GM12878 (cell line): ENCODE measurements at regions not wholly inside any gene's neighbourhood (a gene's known extent, or its start where the extent isn't known, plus 50 kb on each side); places are given as distances from the start of the nearest gene placed in this dataset.

Experiments used
- ATAC-seq: fragments of 200-7000 bp; cut with Tn5 transposase; 3 replicates; pipeline ENCODE4 v1.9.1; 2020; ENCODE audit warnings: mild to moderate bottlenecking, moderate library complexity
- BruUV-seq: library from RNA; stranded (reverse); fragments of 400-500 nt; replicated peaks from 2 replicates; lab custom pipeline; 2021; lab: Mats Ljungman, UMichigan
- CTCF ChIA-PET: fragments of 300-600 bp; sonication (Branson Sonifier 250); formaldehyde crosslinking; extraction: SDS; loops from one replicate; lab custom pipeline; 2021; ENCODE audit warnings: inconsistent platforms; lab: Yijun Ruan, JAX
- POLR2A ChIA-PET: fragments of 350-600 bp; formaldehyde crosslinking; extraction: SDS; loops from one replicate; lab custom pipeline; 2021; ENCODE audit warnings: inconsistent platforms; lab: Charles Lee
- RAD21 ChIA-PET: fragments of 300-600 bp; sonication (Branson Sonifier 250); formaldehyde crosslinking; loops from one replicate; lab custom pipeline; 2023; ENCODE audit warnings: antibody characterized with exemption; ENCODE audit not compliant: unreplicated experiment; lab: Charles Lee
- SMC1A ChIA-PET: fragments of 300-600 bp; sonication (Branson Sonifier 250); formaldehyde crosslinking; loops from one replicate; lab custom pipeline; 2023; ENCODE audit not compliant: unreplicated experiment, uncharacterized antibody; lab: Charles Lee
- DNase-seq: peaks from one replicate; pipeline ENCODE4 v3.0.0-alpha.2; 2011; ENCODE audit warnings: low read depth, low spot score
- FAIRE-seq: peaks from 3 replicates; lab custom pipeline; 2011; peaks lifted over from hg19 to GRCh38; lab: Jason Lieb, UNC
- H2AFZ ChIP-seq: 2 replicates; pipeline ENCODE4 v1.6.0; 2011; ENCODE audit warnings: low read depth, low read length, control low read depth; ENCODE audit not compliant: control insufficient read depth
- H3K27ac ChIP-seq: 2 replicates; pipeline ENCODE4 v1.5.1; 2011; ENCODE audit warnings: control low read depth; ENCODE audit not compliant: control insufficient read depth, insufficient read depth
- H3K27me3 ChIP-seq, 2 experiments: replicated peaks in 1 of 2; 2 replicates each; pipeline versions ENCODE4 v1.6.0 to v1.6.1; 2011; ENCODE audit warnings: low read length in 1 of 2; ENCODE audit not compliant: control insufficient read depth in 2 of 2, insufficient read depth in 2 of 2
- H3K36me3 ChIP-seq, 2 experiments: 2 replicates each; pipeline ENCODE4 v1.5.1; 2011; ENCODE audit warnings: low read length in 1 of 2; ENCODE audit not compliant: control insufficient read depth in 2 of 2, insufficient read depth in 2 of 2
- H3K4me1 ChIP-seq: 2 replicates; pipeline ENCODE4 v1.6.1; 2011; ENCODE audit warnings: mild to moderate bottlenecking, low read length, moderate library complexity, mixed read lengths; ENCODE audit not compliant: control insufficient read depth, insufficient read depth
- H3K4me2 ChIP-seq: 2 replicates; pipeline ENCODE4 v1.6.0; 2011; ENCODE audit warnings: control low read depth; ENCODE audit not compliant: control insufficient read depth, insufficient read depth
- H3K4me3 ChIP-seq: fragments of 200-600 bp; sonication (generic); 2 replicates; pipeline ENCODE4 v1.5.1; 2016
- H3K79me2 ChIP-seq: 2 replicates; pipeline ENCODE4 v1.6.0; 2011; ENCODE audit warnings: low read length; ENCODE audit not compliant: control insufficient read depth, insufficient read depth
- H3K9ac ChIP-seq: 2 replicates; pipeline ENCODE4 v1.8.0; 2011; ENCODE audit warnings: low read length, control low read depth, mixed read lengths; ENCODE audit not compliant: control insufficient read depth, insufficient read depth
- H3K9me3 ChIP-seq: replicated peaks from 3 replicates; pipeline ENCODE4 v1.5.1; 2011; ENCODE audit warnings: mild to moderate bottlenecking, low read length; ENCODE audit not compliant: control insufficient read depth, insufficient read depth
- H4K20me1 ChIP-seq: 2 replicates; pipeline ENCODE4 v1.6.0; 2011; ENCODE audit not compliant: control insufficient read depth, insufficient read depth
- CBFB ChIP-seq: IDR thresholded peaks from 2 replicates; pipeline ENCODE4 v1.6.1; 2016; ENCODE audit warnings: antibody characterized with exemption, low read depth
- FOXM1 ChIP-seq: IDR thresholded peaks from 2 replicates; pipeline ENCODE4 v1.6.1; 2012; ENCODE audit warnings: low read depth, mild to moderate bottlenecking, inconsistent platforms, low read length, moderate library complexity
- IRF3 ChIP-seq: fragments of 450-650 bp; IDR thresholded peaks from 2 replicates; pipeline ENCODE4 v1.6.1; 2014; ENCODE audit warnings: mild to moderate bottlenecking
- MTA3 ChIP-seq: IDR thresholded peaks from 2 replicates; pipeline ENCODE4 v1.6.1; 2012; ENCODE audit warnings: low read length, inconsistent platforms, borderline replicate concordance
- MYB ChIP-seq: fragments of 150-350 bp; IDR thresholded peaks from 2 replicates; pipeline ENCODE4 v1.6.1; 2014; ENCODE audit warnings: mild to moderate bottlenecking, low read depth, low read length, borderline replicate concordance
- MYC ChIP-seq: IDR thresholded peaks from 2 replicates; pipeline ENCODE4 v1.6.1; 2011; ENCODE audit warnings: mild to moderate bottlenecking, low read length, moderate library complexity, inconsistent platforms; ENCODE audit not compliant: insufficient read depth, insufficient replicate concordance, insufficient read length, severe bottlenecking
- NFXL1 ChIP-seq: fragments of 450-650 bp; IDR thresholded peaks from 2 replicates; pipeline ENCODE4 v1.6.1; 2017; ENCODE audit warnings: antibody characterized with exemption, mild to moderate bottlenecking, borderline replicate concordance
- POLR2A ChIP-seq: IDR thresholded peaks from 2 replicates; pipeline ENCODE4 v1.6.1; 2011; ENCODE audit warnings: low read depth, mild to moderate bottlenecking, low read length
- RB1 ChIP-seq: fragments of 450-650 bp; formaldehyde crosslinking; IDR thresholded peaks from 2 replicates; pipeline ENCODE4 v1.6.1; 2017; ENCODE audit warnings: mild to moderate bottlenecking, borderline replicate concordance
- RUNX3 ChIP-seq: IDR thresholded peaks from 2 replicates; pipeline ENCODE4 v1.6.1; 2012; ENCODE audit warnings: low read length, inconsistent platforms
- SIX5 ChIP-seq: IDR thresholded peaks from 2 replicates; pipeline ENCODE4 v1.6.1; 2011; ENCODE audit warnings: mild to moderate bottlenecking, low read depth, low read length, moderate library complexity; ENCODE audit not compliant: severe bottlenecking
- SKIL ChIP-seq: fragments of 450-650 bp; IDR thresholded peaks from 2 replicates; pipeline ENCODE4 v1.6.1; 2017; ENCODE audit warnings: mild to moderate bottlenecking, low read depth, inconsistent platforms; ENCODE audit not compliant: poor library complexity, severe bottlenecking
- TARDBP ChIP-seq: IDR thresholded peaks from 2 replicates; pipeline ENCODE4 v1.6.1; 2016; ENCODE audit warnings: borderline replicate concordance
- USF1 ChIP-seq: IDR thresholded peaks from 2 replicates; pipeline ENCODE4 v1.6.1; 2011; ENCODE audit warnings: borderline replicate concordance, low read depth, mild to moderate bottlenecking, moderate library complexity, mixed read lengths, low read length; ENCODE audit not compliant: insufficient read depth; ENCODE audit errors: extremely low read length
- WGBS: methylation state at CpG from one replicate; pipeline ENCODE4 v1.1.6; 2016; ENCODE audit warnings: low lambda C conversion rate; ENCODE audit not compliant: insufficient replicate concordance, insufficient coverage; ENCODE audit errors: missing lambda C conversion rate; 5-methylcytosine and 5-hydroxymethylcytosine counted together
- in situ Hi-C: fragments of 300-500 bp; cut with MboI; formaldehyde crosslinking; loops from 9 replicates; pipeline ENCODE4 v1.14.3; 2018; ENCODE audit warnings: mixed read lengths
- intact Hi-C: fragments of 100-400 bp; cut with micrococcal nuclease; formaldehyde crosslinking; loops from one replicate; pipeline ENCODE4 v1.14.2; 2022; ENCODE audit not compliant: unreplicated experiment
- TF ChIP-seq, protein P1 (sequence below): fragments of 450-650 bp; IDR thresholded peaks from 2 replicates; pipeline ENCODE4 v1.6.1; 2016; ENCODE audit warnings: mild to moderate bottlenecking
- TF ChIP-seq, protein P2 (sequence below): fragments of 450-650 bp; IDR thresholded peaks from 2 replicates; pipeline ENCODE4 v1.6.1; 2017; ENCODE audit warnings: antibody characterized with exemption, mild to moderate bottlenecking, moderate library complexity

DNA sequence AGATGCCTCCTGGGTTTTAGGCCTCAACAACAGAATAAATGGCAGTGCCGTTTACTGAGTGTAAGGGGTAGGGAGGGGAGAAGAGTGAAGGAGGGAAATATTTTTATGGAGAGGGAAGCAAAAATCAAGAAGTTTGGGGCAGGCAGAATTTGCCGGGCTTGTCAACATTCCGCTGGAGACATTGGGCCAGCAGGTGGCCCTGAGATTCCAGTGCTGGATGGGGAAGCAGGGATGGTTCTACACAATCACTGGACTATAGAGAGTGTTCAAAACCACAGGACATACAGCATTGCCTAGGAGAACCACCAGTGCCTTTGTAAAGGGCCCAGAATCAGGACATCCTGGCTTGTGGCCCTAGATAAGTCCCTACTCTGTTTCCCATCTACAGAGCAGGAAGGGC is 598.6 kb upstream of the MGMT start:
- Histone ChIP-seq H3K9ac (no peak overlapping the region), H3K4me2 (no peak overlapping the region), H3K4me1 (no peaks in the 10 kb centered on the region), H3K27me3 (no peaks in the 10 kb centered on the region), H4K20me1 (no peaks in the 10 kb centered on the region), H3K36me3 (no peaks in the 10 kb centered on the region), H3K4me3 (no peak overlapping the region), H2AFZ (no peak overlapping the region), H3K79me2 (no peaks in the 10 kb centered on the region), H3K9me3 (no peaks in the 10 kb centered on the region), H3K27ac (no peak overlapping the region)
- no peak for FAIRE-seq
- ChIA-PET RAD21 (no interaction called here), CTCF (no interaction called here), POLR2A (no interaction called here), SMC1A (no interaction called here)
- intact Hi-C loops (no loop called here), in situ Hi-C loops (no loop called here)
- no TSS peak for BruUV-seq
- 65% methylated on average over 3 of the region's 3 CpGs for WGBS
- DNase-seq: no peak
- ATAC-seq: no peak
- TF ChIP-seq SIX5 (no peak), TARDBP (no peak), FOXM1 (no peak), NFXL1 (no peak), RUNX3 (no peak), RB1 (no peak), POLR2A (no peak), IRF3 (no peak), MTA3 (no peak), SKIL (no peak), MYB (no peak), USF1 (no peak), MYC (no peak), CBFB (no peak)
- TF ChIP-seq, protein P1, sequence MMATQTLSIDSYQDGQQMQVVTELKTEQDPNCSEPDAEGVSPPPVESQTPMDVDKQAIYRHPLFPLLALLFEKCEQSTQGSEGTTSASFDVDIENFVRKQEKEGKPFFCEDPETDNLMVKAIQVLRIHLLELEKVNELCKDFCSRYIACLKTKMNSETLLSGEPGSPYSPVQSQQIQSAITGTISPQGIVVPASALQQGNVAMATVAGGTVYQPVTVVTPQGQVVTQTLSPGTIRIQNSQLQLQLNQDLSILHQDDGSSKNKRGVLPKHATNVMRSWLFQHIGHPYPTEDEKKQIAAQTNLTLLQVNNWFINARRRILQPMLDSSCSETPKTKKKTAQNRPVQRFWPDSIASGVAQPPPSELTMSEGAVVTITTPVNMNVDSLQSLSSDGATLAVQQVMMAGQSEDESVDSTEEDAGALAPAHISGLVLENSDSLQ: no peak
- TF ChIP-seq, protein P2, sequence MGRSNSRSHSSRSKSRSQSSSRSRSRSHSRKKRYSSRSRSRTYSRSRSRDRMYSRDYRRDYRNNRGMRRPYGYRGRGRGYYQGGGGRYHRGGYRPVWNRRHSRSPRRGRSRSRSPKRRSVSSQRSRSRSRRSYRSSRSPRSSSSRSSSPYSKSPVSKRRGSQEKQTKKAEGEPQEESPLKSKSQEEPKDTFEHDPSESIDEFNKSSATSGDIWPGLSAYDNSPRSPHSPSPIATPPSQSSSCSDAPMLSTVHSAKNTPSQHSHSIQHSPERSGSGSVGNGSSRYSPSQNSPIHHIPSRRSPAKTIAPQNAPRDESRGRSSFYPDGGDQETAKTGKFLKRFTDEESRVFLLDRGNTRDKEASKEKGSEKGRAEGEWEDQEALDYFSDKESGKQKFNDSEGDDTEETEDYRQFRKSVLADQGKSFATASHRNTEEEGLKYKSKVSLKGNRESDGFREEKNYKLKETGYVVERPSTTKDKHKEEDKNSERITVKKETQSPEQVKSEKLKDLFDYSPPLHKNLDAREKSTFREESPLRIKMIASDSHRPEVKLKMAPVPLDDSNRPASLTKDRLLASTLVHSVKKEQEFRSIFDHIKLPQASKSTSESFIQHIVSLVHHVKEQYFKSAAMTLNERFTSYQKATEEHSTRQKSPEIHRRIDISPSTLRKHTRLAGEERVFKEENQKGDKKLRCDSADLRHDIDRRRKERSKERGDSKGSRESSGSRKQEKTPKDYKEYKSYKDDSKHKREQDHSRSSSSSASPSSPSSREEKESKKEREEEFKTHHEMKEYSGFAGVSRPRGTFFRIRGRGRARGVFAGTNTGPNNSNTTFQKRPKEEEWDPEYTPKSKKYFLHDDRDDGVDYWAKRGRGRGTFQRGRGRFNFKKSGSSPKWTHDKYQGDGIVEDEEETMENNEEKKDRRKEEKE: no peak
